DMS153 treated with DMSO at 0.1 percent for 48 hours (cell line): ENCODE measurements at regions not wholly inside any gene's neighbourhood (a gene's known extent, or its start where the extent isn't known, plus 50 kb on each side); places are given as distances from the start of the nearest gene placed in this dataset.
"Not testable (repeated sequence)": the region's sequence is repeated elsewhere in the genome, so short reads cannot be mapped to it uniquely, and the experiment has no call there.

Experiments used
- DNase-seq: peaks from one replicate; lab custom pipeline; 2025; ENCODE audit not compliant: unreplicated experiment; lab: John Stamatoyannopoulos, UW

DNA sequence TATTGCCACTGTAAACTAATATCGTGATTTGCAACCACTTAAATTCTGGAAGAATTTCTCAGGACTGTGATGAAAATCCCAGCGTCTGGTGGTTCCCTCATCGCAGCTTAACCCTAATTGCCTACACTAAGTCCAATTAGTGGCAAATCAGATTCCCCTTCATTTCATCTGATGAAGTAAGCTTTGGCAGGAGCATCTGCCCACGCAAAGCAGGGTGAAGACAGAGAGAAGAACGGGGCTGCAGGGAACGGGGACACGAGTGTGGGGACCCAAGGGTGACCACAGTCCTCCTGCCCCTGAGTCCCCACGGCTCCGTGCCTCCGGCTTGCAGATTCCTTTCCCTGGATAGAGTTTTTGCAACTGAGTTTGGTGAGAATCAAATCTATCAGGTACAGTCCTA lies 159.5 kb downstream of the LY86 start:
- no peak for DNase-seq

DNA sequence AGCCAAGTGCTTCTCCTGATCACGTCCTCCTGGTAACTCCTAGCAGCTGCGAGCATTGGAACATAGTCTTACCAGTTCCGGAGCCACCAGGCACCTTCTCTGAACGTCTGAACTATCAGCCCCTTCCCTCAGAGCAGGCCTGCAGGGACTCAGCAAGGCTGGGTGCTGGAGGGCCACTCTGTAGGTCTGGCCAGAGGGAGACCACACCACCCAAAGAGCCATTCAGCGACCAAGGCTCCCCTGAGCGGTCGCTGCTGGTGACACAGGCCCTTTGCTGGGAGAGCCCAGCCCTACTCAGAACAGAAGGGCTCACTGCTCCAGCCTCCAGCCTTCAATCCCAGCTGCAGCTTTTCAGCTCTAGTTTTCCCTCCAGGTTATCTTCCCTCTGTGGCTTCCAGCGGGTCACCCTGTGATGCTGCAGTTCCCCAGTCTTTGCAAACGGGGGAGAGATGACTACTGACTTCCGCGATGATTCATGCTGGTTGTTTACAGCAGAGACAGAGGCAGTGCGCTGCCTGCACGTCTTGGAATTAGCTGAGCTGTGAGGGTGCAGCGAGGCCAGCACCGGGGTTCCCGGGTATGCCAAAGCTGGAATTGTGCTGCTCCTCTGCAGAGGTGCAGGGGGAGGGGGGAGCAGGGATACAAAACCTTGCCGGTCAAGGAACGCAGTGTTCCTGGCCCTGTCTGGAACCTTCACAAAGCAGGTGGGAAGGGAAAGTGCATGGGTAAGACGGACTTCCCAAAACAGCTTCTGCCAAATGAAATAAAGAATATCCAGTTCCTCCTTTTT lies 161.4 kb downstream of the LY86 start:
- DNase-seq, result no peak

DNA sequence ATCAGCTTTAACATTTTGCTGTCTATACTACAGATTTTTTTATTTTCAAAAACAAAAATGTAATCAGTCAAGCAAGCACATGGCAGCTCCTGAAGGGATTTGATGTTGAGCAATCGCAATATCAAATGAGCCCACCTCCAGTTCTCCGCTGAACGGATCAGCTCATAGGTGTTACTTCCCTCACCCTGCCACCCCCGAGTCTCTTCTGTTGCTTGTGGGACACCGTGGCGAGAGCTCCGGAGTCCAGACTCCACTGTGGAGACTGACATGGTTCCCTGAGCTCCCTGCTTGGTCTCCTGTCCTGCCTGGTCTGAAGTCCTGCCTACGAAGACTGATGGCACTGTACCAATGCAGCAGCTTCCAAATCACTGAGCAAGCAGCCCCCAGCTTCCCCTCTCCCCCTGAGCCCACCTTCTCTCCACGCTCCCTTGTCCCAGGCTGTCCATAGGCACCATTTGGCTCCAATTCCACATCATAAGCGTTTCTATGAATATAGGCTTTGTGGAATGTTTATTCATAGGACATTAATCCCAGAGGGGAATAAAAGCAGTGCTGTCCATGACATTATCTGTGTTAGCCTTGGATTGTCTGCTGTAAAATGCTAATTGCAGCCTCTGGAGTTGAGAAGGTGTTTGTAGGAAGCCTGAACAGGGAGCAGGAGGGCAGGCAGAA lies 162.2 kb downstream of the LY86 start:
- no peak for DNase-seq

DNA sequence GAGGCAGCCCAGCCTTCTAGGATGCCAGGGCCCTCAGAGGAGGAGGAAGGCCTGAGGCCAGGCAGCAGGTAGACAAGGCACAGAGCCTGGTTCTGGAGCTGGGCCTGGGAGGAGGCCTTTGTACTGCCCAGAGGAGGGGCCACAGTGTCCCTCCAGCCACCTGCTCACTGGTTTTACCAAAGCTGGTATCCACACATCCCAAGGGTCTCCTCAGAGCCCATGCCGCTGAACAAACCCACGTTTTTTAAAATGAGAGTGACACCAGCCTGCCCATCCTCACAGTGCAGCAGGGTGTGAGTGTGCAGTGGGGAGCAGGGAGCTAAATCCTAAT lies 162.7 kb downstream of the LY86 start:
- DNase-seq, result no peak

DNA sequence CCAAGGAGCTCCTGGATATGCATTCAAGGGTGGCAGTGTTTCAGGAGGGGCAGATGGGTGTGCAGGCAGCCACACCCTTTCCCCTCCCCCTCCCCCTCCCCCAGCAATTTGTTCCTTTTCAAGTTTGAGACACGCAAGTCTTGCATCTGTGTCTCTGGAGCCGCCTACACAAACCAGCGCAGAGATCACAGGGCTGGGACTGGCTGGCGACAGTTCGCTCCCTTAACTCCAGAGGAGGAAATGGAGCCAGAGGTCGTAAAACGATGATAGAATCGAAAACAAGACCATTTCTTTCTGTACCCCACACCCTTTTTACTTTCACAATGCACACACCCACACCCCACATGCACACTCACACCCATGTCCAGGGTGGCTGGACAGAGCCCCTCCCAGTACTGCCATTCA lies 163.1 kb downstream of the LY86 start:
- DNase-seq, result no peak

DNA sequence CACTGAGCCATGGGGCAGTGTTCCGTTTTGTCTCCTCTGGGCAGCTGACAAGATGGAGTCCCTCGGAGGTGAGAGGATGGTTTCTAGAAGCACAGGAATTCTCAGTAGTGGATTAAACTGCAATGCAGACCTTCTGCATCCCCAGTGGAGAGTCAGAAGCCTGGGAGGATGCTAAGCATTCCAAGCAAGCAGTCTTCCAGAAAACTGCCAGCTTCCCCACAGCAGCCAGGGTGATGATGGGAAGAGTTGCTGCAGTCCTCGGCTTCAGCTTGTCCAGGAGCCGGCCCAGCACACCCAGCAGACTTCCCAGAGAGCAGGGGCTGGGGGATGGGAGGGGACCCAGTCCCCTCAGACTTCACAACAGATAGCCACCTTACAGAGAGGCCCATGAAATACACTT lies 163.6 kb downstream of the LY86 start:
- no peak for DNase-seq

DNA sequence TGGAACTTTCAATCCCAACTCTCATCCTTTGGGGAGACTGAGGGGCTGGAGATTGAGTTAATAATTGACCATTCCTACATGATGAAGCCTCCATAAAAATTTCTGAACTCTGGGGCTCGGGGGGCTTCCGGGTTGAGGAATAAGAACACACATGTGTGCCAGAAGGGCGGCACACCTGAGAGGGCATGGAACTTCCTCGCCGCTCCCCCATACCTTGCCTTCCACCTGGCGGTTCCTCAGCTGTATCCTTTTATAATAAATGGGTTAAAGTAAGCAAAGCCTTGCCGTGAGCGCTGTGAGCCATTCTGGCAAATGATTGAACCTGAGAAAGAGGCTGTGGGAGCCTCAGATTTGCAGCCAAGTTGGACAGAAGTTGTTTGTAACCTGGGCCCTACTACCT lies 164.8 kb downstream of the LY86 start:
- DNase-seq, result no peak

DNA sequence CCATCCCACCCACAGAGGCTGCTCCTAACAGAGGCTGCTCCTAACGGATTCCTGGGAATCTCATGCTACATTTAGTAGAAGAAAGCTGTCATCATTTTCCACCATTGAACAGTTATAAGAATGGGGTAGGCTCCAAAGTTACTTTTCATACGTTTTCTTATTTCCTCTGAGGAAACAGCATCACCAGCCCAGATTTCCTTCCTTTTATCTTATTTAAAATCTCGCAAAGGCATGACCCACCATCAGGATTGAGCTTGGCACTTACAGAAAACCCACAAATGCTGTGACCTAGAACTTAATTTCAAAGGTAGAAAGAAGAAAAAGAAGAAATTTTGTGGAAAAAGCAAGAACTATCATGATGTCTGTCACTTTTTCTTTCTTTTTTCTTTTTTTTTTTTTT lies 168.0 kb downstream of the LY86 start:
- DNase-seq, result no peak

DNA sequence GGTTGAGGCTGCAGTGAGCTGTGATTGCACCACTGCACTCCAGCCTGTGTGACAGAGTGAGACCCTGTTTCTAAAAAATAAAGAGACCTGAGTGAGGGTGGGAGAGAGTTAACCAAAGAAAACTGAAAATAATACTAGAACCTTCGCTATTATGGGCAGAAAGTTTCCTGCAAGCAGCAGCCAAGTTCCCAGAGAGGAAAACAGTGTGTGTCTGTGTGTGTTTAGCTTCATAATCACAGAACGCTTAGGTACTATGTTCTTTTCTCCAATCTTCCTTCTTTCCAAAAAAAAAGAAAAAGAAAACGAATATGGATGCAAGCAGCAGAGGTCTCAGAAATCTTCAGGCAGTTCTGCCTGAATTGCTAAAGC lies 170.0 kb downstream of the LY86 start:
- no peak for DNase-seq

DNA sequence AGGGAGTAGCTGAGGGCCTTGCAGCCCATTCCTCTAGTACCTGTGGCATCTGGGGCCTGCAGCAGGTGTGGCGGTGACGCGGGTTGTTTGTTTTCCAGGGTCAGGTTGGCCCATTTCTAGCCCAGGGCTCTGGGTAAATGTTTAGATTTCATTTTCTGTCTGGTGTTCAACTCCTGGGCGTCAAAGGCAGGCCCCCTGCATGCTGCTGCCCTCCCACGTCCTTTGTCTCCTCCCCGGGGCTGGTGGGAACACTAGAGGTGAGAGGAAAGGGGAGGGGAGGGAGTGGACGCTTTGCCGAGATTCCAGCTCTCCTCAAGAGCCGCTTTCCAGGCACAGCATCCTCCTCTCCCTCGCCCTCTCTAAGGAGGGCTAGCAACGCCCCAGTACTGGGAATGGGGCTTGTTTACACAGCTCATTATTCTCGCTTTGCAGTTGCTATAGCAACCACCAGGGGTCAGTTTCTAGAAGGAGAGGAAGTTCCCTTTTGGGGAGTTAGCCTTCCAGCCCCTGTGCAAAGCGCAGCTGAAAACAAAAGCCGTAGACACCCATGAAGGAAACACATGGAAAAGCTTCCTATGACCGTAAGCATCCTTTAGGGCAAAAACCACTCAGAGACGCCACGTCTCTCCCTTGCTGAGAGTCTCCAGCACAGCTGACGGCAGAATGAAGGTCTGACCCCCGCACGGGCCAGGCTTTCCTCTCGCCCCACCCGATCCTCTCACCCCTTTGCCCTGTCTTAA lies 170.6 kb downstream of the LY86 start:
- DNase-seq, result no peak

DNA sequence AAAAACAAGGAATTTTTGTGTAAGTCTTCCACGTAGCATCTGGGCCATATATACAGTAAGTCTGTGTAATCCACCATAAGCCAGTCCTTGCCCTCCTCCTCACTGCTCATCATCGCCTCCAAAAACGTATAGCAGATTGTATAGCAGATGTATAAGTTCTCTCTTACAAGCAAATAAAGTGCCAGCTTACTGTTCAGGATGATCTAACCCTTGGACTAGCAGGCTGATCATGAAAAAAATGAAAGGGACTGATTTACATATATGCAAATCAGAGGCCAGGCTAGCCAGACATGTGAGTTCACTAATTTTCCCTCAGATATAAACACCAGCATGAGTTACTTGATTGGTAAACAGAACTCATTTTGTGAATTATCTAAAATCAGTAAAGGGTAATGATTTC lies 171.5 kb downstream of the LY86 start:
- DNase-seq, result no peak

DNA sequence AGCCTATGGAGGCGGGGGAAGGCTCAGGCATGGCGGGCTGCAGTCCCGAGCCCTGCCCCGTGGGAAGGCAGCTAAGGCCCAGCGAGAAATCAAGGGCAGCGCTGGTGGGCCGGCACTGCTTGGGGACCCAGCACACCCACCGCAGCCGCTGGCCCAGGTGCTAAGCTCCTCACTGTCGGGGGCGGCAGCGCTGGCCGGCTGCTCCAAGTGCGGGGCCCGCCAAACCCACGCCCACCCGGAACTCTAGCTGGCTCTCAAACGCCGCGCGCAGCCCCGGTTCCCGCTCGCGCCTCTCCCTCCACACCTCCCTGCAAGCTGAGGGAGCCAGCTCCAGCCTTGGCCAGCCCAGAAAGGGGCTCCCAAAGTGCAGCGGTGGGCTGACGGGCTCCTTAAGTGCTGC lies 174.0 kb downstream of the LY86 start:
- DNase-seq, result not testable (repeated sequence)

DNA sequence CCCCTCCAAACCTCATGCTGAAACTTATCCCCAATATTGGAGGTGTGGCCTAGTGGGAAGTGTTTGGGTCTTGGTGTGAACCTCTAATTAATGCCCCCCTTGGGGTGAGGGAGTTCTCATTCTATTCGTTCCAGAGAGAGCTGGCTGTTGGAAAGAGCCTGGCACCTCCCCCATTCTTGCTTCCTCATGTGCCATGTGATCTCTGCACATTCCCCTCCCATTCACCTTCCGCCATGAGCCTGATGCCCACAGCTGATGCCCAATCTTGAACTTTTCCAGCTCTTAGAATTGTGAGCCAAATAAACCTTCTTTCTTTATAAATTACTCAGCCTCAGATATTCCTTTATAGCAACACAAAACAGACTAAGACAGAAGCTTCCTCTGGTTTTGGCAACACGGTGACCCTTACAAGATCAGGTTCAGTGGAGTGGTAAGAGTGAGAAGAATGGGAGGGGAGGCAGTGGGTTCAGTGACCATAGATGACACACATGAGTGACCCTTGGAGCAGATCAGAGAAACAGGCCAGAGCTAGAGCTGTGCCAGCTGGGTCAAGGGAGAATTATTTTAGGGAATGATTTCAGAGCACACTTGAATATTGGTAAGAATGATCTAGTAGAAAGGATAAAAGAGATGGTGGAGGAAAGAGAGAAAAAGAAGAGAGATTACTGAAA lies 176.4 kb downstream of the LY86 start:
- no peak for DNase-seq

DNA sequence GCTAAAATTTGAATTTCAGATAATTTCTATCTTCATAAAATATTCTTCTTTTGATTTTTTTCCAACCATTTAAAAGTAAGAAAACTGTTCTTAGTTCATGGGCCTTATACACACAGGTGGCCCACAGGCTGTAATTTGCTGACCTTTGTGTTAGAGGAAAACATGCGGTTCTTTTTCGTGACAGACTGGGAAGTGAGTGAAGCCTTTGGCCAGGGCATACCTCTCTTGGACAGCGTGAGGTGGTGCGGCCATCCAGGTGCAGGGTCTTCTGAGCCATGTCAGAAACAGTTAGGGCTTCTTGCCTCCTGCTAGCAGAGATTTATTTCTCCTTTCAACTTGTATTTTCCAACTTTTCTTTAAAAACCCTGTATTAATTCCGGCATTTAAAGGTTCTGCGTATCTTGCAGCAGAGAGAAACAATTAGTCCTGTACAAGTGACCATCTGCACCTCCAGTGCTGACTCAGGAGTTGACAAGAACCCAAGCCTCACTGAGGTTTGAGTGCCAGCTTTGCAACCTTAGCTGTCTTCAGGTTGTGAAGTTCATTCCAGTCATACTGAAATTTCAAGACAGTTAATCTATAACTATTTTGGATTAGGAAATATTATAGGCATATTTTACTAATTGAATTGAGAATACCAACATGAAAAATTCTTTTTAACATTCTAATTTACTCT lies 177.8 kb downstream of the LY86 start:
- DNase-seq, result no peak

DNA sequence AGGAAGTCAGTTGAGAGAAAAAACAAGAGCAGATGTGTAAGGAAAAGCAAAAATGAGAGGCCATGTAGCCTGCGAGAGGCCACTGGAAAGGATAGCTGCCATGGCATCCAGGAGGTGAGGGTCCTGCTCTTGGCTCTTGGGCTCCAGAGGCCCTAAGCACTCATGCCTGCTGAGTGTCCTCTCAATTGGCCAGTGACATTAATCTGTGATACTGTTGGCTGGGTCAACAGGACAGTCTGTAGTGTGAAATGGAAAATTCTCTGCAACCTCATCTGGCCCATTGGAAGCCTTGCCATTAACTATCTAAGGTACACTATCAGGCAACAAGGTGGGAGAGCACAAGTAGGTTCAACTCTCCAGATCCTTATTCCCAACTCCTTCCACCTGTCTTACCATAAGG lies 180.9 kb downstream of the LY86 start:
- no peak for DNase-seq

DNA sequence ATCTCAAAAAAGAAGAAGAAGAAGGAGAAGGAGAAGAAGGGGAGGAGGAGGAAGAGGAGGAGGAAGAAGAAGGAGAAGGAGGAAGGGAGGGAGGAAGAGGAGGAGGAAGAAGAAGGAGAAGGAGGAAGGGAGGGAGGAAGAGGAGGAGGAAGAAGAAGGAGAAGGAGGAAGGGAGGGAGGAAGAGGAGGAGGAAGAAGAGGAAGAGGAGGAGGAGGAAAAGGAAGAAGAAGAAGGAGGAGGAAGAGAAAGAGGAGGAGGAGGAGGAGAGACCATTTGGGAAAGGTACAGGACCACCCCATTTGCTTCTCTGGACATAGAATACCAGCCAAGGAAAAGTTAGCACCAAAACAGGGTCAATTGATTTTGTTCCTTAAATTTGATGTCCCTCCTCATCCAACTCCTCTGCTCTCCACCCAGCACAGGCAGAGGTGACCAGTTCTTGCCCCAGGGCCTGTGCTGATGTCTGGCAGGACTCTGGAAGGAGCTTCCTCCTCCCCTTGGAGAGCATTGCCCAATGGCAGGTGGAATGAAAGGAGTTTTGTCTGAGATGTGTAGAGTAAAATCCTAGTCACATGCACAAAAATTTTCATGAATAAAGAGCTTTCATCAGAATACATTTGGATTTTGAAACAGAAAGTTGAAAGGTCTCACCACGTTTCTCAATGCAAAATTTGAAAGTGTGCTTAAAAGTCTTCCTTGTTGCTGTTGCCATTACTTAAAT lies 182.9 kb downstream of the LY86 start:
- no peak for DNase-seq

DNA sequence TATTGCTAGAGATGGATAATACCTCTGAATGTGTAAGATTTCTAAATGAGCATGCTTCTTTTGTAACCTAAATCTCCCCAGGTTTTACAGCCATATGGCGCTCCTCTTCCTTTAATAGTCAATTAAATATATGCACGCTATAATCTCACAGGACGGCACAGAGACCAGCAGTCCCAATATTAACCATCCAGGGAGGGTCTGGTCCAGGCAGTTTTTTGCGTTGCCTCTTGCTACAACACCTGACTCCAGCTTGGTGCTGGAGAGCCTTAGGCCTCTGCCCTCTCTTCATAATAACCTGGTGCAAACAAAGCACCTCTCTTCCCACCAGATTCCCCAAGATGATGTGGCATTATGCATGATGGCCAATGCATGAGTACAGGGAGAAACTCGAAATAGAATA lies 183.4 kb downstream of the LY86 start:
- DNase-seq, result no peak

DNA sequence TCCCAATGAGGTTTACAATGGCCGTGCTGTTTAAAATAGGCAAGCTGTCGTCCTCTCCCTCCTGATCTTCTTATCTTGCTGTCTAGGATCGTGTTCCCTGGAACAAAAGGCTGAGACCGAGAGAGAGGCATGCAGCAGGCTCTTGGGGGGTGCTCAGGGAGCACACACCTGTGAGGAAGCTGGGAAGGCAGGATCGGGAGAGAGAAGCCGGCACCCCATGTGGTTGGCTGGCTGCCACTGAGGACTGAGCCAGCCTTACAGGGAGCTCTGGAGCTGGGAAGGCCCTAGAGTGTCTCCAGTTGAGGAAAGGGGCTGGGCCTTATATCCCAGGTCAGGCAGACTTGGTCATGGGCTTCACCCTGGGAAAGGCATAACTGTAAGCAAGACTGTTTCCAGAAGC lies 184.2 kb downstream of the LY86 start:
- no peak for DNase-seq

DNA sequence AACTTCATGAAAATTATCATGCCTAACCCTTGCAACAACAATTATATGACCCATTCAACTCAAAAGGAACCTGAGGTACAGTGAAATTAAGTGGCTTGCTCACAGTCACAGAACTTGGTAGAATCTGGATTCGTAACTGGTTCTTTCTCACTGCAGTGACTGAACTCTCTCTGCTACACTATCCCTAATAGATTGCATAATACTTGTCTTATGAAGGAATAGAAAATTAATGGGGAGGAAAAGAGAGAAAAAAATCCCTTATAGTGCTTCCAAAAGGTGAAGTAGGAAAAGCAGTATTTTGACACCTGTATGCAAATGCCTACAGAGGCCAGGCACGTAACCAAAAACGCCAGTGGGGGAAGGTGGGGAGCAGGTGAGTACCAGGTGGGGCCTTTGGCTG lies 186.6 kb downstream of the LY86 start:
- DNase-seq, result no peak

DNA sequence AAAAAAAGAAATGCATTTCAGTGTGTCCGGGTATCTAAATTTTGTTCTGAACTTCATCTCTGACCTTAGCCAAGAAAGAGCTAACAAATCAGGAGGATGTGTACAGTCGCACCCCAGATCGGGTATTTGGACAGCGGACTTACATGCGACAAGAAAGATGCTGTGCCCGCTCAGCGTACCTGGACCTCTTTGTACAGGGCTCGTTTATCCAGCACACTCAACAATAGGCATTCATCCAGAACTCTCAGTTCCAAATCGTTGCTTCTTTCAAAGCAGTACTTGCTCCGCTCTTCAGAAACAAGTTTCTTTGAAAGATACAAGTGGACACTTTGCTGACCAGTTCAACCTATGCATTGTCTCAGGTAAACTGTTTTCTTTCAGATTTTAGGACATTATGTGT lies 191.7 kb downstream of the LY86 start:
- no peak for DNase-seq
